ENCODE measurements at regions not wholly inside any gene's neighbourhood (a gene's known extent, or its start where the extent isn't known, plus 50 kb on each side); places are given as distances from the start of the nearest gene placed in this dataset.

- TF ChIP-seq CTCF (IDR thresholded peaks at IDR 0.05) (no peak), POLR2A (IDR thresholded peaks at IDR 0.05) (no peak)
Observed at GRCh38 chr6:71139249-71139648, 149.4 kb upstream of the OGFRL1 start.

Data from lower leg skin (tissue), 3 donors.